Right cardiac atrium (tissue), 5 donors: ENCODE measurements at regions not wholly inside any gene's neighbourhood (a gene's known extent, or its start where the extent isn't known, plus 50 kb on each side); places are given as distances from the start of the nearest gene placed in this dataset.
"Not testable (repeated sequence)": the region's sequence is repeated elsewhere in the genome, so short reads cannot be mapped to it uniquely, and the experiment has no call there.

Source experiments
- ATAC-seq, 2 donors: fragments of 200-7000 bp; cut with Tn5 transposase; one replicate each; pipeline versions ENCODE4 v1.8.0 to v1.9.1; 2020; ENCODE audit warnings: moderate library complexity in 2 of 2, mild to moderate bottlenecking in 1 of 2
- DNase-seq, 3 donors: peaks; one replicate each; pipeline ENCODE4 v3.0.0-alpha.2; 2020
- H3K27ac ChIP-seq: one replicate; pipeline ENCODE4 v1.5.1; 2013; ENCODE audit warnings: mild to moderate bottlenecking, low read length, control low read depth, moderate library complexity
- H3K27me3 ChIP-seq: one replicate; pipeline ENCODE4 v1.6.1; 2013; ENCODE audit not compliant: control insufficient read depth, insufficient read depth
- H3K4me1 ChIP-seq: one replicate; pipeline ENCODE4 v1.6.1; 2013; ENCODE audit warnings: low read length; ENCODE audit not compliant: control insufficient read depth, insufficient read depth
- H3K4me3 ChIP-seq: one replicate; pipeline ENCODE4 v1.5.1; 2013; ENCODE audit warnings: low read length, control low read depth
- H3K9me3 ChIP-seq: one replicate; pipeline ENCODE4 v1.6.1; 2013; ENCODE audit warnings: low read length; ENCODE audit not compliant: control insufficient read depth
- WGBS: extraction: QIAGEN DNeasy Blood & Tissue Kit; methylation state at CpG from one replicate; pipeline ENCODE4 v1.1.7; 2013; 5-methylcytosine and 5-hydroxymethylcytosine counted together
- intact Hi-C, 4 donors: fragments of 100-400 bp; cut with DNase I; formaldehyde crosslinking; loops; one replicate each; pipeline versions ENCODE4 v1.11.0 to v1.14.0; 2022 to 2023
- donor health status: healthy with polysubstance abuse.
- donor health status: DM: no; HTN: yes; CAD: no.
- donor health status: DM: no; HTN: no; CAD: no.
- donor health status: DM: no; HTN: yes; CAD: no; lungs with severe emphysema.
- donor health status: DM: yes; HTN: yes; CAD: no.

DNA sequence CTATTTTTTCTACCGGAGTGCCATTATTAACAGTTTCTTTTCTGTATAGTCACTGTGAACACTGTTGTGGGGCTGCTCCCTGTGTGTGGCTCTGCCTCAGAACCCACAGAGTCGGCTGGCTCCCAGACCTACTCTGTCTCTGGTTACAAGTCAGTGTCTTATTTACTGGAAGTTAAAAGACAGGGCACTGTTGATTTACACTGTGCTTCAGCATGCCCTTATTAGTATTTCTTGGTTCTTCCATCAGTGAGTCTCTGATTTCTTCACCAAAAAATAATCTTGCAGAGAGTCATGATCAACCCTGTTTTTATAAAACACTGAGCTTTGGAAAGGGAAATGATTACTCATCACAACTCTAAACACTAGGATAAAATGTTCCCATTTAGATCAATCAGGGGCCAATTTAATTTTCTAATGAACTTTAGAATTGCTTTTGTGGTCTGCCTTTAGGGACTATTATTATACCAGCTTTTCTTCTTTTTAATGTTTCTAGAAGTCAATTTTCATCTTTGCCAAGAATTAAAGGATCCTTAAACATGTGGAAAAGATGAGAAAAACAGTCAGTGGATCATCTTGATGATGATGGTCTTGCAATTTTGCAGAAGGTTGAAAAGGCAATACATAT, 92.6 kb downstream of the UTRN start:
- intact Hi-C loops = no loop called here
- 37% methylated on average over 2 of the region's 2 CpGs for WGBS

DNA sequence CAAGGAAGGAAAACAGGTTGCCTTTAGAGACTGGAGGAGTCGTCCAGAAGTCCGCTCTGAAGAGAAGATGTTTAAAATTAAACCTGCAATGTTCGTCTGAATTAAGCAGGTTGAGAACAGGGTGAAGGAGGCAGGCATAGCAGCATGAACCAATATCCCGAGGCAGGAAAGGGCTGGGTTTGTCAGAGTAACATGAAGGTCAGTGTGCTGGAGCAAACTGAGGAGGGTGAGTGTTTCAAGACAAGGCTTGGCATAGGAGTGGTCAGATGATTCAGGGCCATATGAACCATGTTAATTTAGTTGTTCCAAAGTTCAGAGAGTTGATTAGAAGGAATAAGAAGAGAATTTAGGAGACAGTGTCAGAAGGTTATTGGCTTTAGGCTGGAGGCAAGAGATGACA, 93.3 kb downstream of the UTRN start:
- Histone ChIP-seq H3K9me3 (no peaks in the 10 kb centered on the region), H3K4me1 (peaks cover 10% of the 10 kb centered on the region), H3K27me3 (no peaks in the 10 kb centered on the region), H3K4me3 (no peak overlapping the region), H3K27ac (no peak overlapping the region)
- DNase-seq (no peak), ATAC-seq (peak; percentile 47 to 94)
- WGBS = 47% methylated on average over 4 of the region's 4 CpGs
- intact Hi-C loops = no loop called here

More for the DNA sequence above, 92.6 kb downstream of the UTRN start:
- Histone ChIP-seq H3K4me3 (no peak overlapping the region), H3K27me3 (no peaks in the 10 kb centered on the region), H3K9me3 (no peaks in the 10 kb centered on the region), H3K4me1 (peaks cover 10% of the 10 kb centered on the region), H3K27ac (no peak overlapping the region)
- DNase-seq (no peak), ATAC-seq (peak in 1 of 2 donors; percentile 61)

DNA sequence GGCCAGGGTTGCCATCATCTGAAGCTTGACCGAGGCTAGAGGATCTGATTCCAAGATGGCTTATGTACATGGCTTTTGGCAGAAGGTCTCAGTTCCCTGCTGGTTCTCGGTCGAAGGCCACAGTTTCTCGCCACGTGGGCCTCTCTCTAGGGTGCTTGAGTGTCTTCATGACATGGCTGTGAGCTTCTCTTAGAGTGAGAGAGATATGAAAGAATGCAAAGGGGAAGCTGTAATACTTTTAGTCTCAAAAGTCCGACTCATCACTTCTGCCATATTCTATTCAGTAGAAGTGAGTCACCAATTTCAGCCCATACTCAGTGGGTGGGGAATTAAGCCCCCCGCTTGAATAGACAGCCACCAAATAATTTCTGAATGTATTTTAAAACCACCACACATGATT, 94.2 kb downstream of the UTRN start:
- WGBS = 78% methylated on average over 7 of the region's 7 CpGs
- peaks cover 10% of the 10 kb centered on the region for H3K4me1 ChIP-seq
- H3K27ac ChIP-seq = no peak overlapping the region
- DNase-seq (no peak), ATAC-seq (no peak)
- H3K9me3 ChIP-seq = no peaks in the 10 kb centered on the region
- intact Hi-C loops = no loop called here
- H3K4me3 ChIP-seq = no peak overlapping the region
- H3K27me3 ChIP-seq = no peaks in the 10 kb centered on the region

- H3K27ac ChIP-seq, intact Hi-C loops, ATAC-seq, H3K27me3 ChIP-seq, H3K9me3 ChIP-seq, H3K4me3 ChIP-seq, DNase-seq: not testable (repeated sequence)
- peaks cover 14% of the 10 kb centered on the region for H3K4me1 ChIP-seq
- WGBS = 97% methylated on average over 2 of the region's 2 CpGs
Observed at GRCh38 chr6:144381499-144381898, 96.4 kb downstream of the UTRN start.

DNA sequence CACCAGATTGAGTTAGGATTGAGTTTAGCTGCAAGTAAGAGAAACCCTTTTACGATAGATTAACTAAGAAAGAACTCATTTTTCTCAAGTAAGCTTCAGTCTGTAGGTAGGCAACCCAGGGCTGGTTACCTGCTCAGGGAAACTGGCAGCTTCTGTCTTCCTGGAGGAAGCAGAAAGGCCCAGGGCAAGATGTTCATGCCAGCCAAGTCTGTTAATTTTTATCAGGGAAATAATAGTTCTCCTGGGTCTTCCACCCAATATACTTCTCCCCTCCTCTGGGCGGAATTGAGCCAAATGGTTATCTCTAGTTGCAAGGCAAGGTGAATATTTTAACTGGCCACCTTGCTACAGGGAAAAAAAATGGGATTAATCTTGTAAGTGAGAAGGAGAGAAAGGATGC, 98.2 kb downstream of the UTRN start:
- no peak overlapping the region for H3K27ac ChIP-seq
- DNase-seq (no peak), ATAC-seq (no peak)
- H3K4me3 ChIP-seq = no peak overlapping the region
- H3K4me1 ChIP-seq = peaks cover 11% of the 10 kb centered on the region
- H3K9me3 ChIP-seq = no peaks in the 10 kb centered on the region
- intact Hi-C loops = no loop called here
- H3K27me3 ChIP-seq = no peaks in the 10 kb centered on the region
- WGBS = 97% methylated on average over 2 of the region's 2 CpGs

DNA sequence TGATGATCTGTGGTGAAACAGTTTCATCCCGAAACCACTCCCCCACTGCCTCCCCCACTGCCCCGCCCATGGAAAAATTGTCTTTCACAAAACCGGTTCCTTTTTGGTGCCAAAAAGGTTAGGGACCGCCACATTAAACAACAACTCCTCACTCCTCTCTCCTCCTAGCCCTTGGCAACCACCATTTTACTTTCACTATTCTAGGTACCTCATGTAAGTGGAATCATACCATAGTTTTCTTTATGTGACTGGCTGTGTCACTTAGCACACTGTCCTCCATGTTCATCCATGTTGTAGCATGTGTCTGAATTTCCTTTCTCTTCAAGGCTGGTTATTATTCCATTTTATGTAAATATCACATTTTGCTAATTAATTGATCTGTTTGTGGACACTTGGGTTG, 99.3 kb downstream of the UTRN start:
- DNase-seq (no peak), ATAC-seq (no peak)
- no peak overlapping the region for H3K27ac ChIP-seq
- H3K27me3 ChIP-seq = no peaks in the 10 kb centered on the region
- intact Hi-C loops = no loop called here
- WGBS = 96% methylated on average over 4 of the region's 4 CpGs
- no peak overlapping the region for H3K4me3 ChIP-seq
- no peaks in the 10 kb centered on the region for H3K9me3 ChIP-seq
- H3K4me1 ChIP-seq = peaks cover 4% of the 10 kb centered on the region

GRCh38 chr6:144389474-144389873, 104.3 kb downstream of the UTRN start:
- H3K27ac ChIP-seq, DNase-seq, intact Hi-C loops, H3K27me3 ChIP-seq, ATAC-seq, H3K4me3 ChIP-seq, H3K4me1 ChIP-seq, H3K9me3 ChIP-seq: not testable (repeated sequence)
- WGBS = 98% methylated on average over 7 of the region's 7 CpGs

DNA sequence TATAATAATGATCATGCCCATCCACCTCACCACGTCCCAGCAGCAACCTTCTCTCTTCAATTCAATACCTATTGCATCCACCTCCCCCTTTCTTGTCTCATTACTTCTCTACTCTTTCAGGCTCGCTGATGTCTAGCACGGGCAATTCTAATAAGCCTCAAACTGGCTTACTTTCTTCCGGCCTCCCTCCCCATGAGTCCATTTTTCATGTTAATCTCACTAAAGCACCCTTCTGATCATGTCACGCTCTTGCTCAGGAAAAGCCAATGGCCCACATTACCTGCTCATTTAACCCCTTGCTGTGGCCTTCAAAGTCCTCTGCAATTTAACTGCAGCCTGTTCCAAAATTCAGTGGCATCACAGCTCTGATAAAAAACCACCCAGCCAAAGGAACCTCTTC, 105.1 kb downstream of the UTRN start:
- DNase-seq = no peak
- no peaks in the 10 kb centered on the region for H3K27me3 ChIP-seq
- H3K9me3 ChIP-seq = no peaks in the 10 kb centered on the region
- intact Hi-C loops = no loop called here
- no peak overlapping the region for H3K27ac ChIP-seq
- no peak for ATAC-seq
- 92% methylated on average over 5 of the region's 5 CpGs for WGBS
- no peak overlapping the region for H3K4me3 ChIP-seq
- peaks cover 4% of the 10 kb centered on the region for H3K4me1 ChIP-seq

DNA sequence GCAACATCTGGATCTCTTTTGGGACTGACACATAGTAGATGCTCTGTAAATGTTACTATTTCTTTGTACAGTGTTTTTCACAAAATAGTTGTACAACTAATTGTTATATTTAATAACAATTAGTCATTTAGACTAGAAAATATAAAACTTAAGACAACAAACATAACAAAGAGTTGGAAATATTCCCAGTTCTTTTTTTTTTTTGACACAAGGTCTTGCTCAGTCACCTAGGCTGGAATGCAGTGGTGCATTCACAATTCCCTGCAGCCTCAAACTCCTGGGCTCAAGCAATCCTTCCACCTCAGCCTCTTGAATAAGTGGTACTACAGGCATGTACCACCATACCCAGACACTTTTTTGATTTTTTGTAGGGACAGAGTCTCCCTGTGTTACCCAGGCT, 105.8 kb downstream of the UTRN start:
- no peaks in the 10 kb centered on the region for H3K27me3 ChIP-seq
- no peaks in the 10 kb centered on the region for H3K9me3 ChIP-seq
- intact Hi-C loops = no loop called here
- H3K4me1 ChIP-seq = peaks cover 4% of the 10 kb centered on the region
- ATAC-seq (no peak), DNase-seq (no peak)
- H3K27ac ChIP-seq = no peak overlapping the region
- no peak overlapping the region for H3K4me3 ChIP-seq

DNA sequence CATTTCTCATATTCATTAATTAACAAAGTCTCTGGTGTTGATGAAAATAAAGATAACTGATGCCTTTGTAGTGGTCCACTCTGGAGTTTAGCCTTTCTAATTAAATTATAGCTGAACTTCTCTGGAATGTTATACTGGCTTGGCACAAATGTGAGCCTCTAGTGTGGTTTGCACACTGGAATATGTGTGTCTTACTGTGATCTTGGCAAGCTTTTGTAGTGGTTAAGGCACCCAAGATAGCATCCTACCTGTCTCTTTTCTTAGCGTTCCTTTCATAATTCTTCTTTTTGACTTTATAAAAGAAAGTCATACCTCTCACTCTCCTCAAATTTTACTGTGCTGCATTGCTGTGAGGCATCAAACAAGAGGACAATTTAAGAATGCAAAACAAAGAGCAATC, 107.4 kb downstream of the UTRN start:
- ATAC-seq (no peak), DNase-seq (no peak)
- no peak overlapping the region for H3K27ac ChIP-seq
- 84% methylated on average over 1 of the region's 1 CpG for WGBS
- H3K4me1 ChIP-seq = no peaks in the 10 kb centered on the region
- H3K9me3 ChIP-seq = no peaks in the 10 kb centered on the region
- intact Hi-C loops = no loop called here
- no peaks in the 10 kb centered on the region for H3K27me3 ChIP-seq
- H3K4me3 ChIP-seq = no peak overlapping the region

DNA sequence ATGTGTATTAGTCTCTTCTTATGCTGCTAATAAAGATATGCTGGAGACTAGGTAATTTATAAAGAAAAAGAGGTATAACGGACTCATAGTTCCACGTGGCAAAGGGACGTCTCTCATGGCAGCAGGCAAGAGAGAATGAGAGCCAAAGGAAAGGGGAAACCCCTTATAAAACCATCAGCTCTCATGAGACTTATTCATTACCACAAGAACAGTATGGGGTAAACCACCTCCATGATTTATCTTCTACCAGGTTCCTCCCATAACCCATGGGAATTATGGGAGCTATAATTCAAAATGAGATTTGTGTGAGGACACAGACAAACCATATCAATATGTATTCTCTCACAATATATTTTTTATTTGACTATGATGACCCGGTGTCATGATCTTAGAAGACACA, 109.1 kb downstream of the UTRN start:
- no peak for DNase-seq
- no peaks in the 10 kb centered on the region for H3K9me3 ChIP-seq
- no peak for ATAC-seq
- no peaks in the 10 kb centered on the region for H3K27me3 ChIP-seq
- 95% methylated on average over 4 of the region's 4 CpGs for WGBS
- intact Hi-C loops = no loop called here
- no peak overlapping the region for H3K27ac ChIP-seq
- H3K4me3 ChIP-seq = no peak overlapping the region
- H3K4me1 ChIP-seq = no peaks in the 10 kb centered on the region

GRCh38 chr6:144395014-144395413, 109.9 kb downstream of the UTRN start:
- ATAC-seq (no peak), DNase-seq (no peak)
- intact Hi-C loops = no loop called here
- Histone ChIP-seq H3K9me3 (no peaks in the 10 kb centered on the region), H3K27ac (no peak overlapping the region), H3K27me3 (no peaks in the 10 kb centered on the region), H3K4me1 (no peaks in the 10 kb centered on the region), H3K4me3 (no peak overlapping the region)
